HepG2 (cell line): ENCODE measurements at regions not wholly inside any gene's neighbourhood (a gene's known extent, or its start where the extent isn't known, plus 50 kb on each side); places are given as distances from the start of the nearest gene placed in this dataset.
A peak's percentile ranks its signal among the peaks of the same experiment; 100 is the strongest.

ENCODE experiments used
- BCL6 ChIP-seq: IDR thresholded peaks from 2 replicates; pipeline ENCODE4 v1.6.1; 2016; ENCODE audit warnings: missing genetic modification reagents, missing compliant biosample characterization
- CENPBD1 ChIP-seq: sonication (generic); formaldehyde crosslinking; IDR thresholded peaks from 2 replicates; pipeline ENCODE4 v1.8.0; 2022; ENCODE audit warnings: missing genetic modification reagents, low read depth, mild to moderate bottlenecking, borderline replicate concordance
- FOXP1 ChIP-seq, 2 experiments: fragments of 450-650 bp in 1 of 2; IDR thresholded peaks; 2 replicates each; pipeline ENCODE4 v1.6.1; 2017 to 2018; ENCODE audit warnings: antibody characterized with exemption in 1 of 2
- IKZF5 ChIP-seq: IDR thresholded peaks from 2 replicates; pipeline ENCODE4 v1.6.1; 2018; ENCODE audit warnings: missing genetic modification reagents, mild to moderate bottlenecking, missing compliant biosample characterization
- KAT8 ChIP-seq: IDR thresholded peaks from 2 replicates; pipeline ENCODE4 v1.6.1; 2016; ENCODE audit warnings: missing genetic modification reagents, missing compliant biosample characterization
- MTA3 ChIP-seq: sonication (generic); formaldehyde crosslinking; IDR thresholded peaks from 2 replicates; pipeline ENCODE4 v1.4.0; 2020; ENCODE audit warnings: missing genetic modification reagents
- RFXANK ChIP-seq: IDR thresholded peaks from 2 replicates; pipeline ENCODE4 v1.6.1; 2016
- RXRA ChIP-seq: sonication (generic); formaldehyde crosslinking; IDR thresholded peaks from 2 replicates; pipeline ENCODE4 v1.5.1; 2020; ENCODE audit warnings: missing genetic modification reagents
- SOX6 ChIP-seq, 2 experiments: fragments of 450-650 bp in 1 of 2; sonication (generic) in 1 of 2; formaldehyde crosslinking in 1 of 2; IDR thresholded peaks; 2 replicates each; pipeline versions ENCODE4 v1.4.0 to v1.6.1; 2017 to 2020; ENCODE audit warnings: antibody characterized with exemption in 1 of 2, mild to moderate bottlenecking in 1 of 2, missing genetic modification reagents in 1 of 2
- TSC22D2 ChIP-seq: sonication (generic); formaldehyde crosslinking; IDR thresholded peaks from 2 replicates; pipeline ENCODE4 v1.5.1; 2020; ENCODE audit warnings: missing genetic modification reagents, mild to moderate bottlenecking, borderline replicate concordance
- ZBTB21 ChIP-seq: sonication (generic); formaldehyde crosslinking; IDR thresholded peaks from 2 replicates; pipeline ENCODE4 v1.4.0; 2020; ENCODE audit warnings: missing genetic modification reagents
- ZBTB7B ChIP-seq: sonication (generic); formaldehyde crosslinking; IDR thresholded peaks from 2 replicates; pipeline ENCODE4 v1.4.0; 2020; ENCODE audit warnings: missing genetic modification reagents
- ZMYM2 ChIP-seq: sonication (generic); formaldehyde crosslinking; IDR thresholded peaks from 2 replicates; pipeline ENCODE4 v1.8.0; 2022; ENCODE audit warnings: mild to moderate bottlenecking, missing genetic modification reagents
- ZNF17 ChIP-seq: sonication (generic); formaldehyde crosslinking; IDR thresholded peaks from 2 replicates; pipeline ENCODE4 v1.5.0; 2020; ENCODE audit warnings: mild to moderate bottlenecking, missing genetic modification reagents
- ZNF282 ChIP-seq: fragments of 450-650 bp; IDR thresholded peaks from 2 replicates; pipeline ENCODE4 v1.6.1; 2018; ENCODE audit not compliant: partially characterized antibody
- ZNF331 ChIP-seq: sonication (generic); formaldehyde crosslinking; IDR thresholded peaks from 2 replicates; pipeline ENCODE4 v1.4.0; 2020; ENCODE audit warnings: missing genetic modification reagents
- ZNF430 ChIP-seq: sonication (generic); formaldehyde crosslinking; IDR thresholded peaks from 2 replicates; pipeline ENCODE4 v1.9.0; 2021; ENCODE audit warnings: mild to moderate bottlenecking, missing genetic modification reagents
- ZNF431 ChIP-seq: sonication (generic); formaldehyde crosslinking; IDR thresholded peaks from 2 replicates; pipeline ENCODE4 v1.9.0; 2022; ENCODE audit warnings: missing genetic modification reagents, low read depth, mild to moderate bottlenecking, borderline replicate concordance
- ZNF484 ChIP-seq: sonication (generic); formaldehyde crosslinking; IDR thresholded peaks from 2 replicates; pipeline ENCODE4 v1.5.1; 2020; ENCODE audit warnings: mild to moderate bottlenecking, low read depth, missing genetic modification reagents, borderline replicate concordance
- ZNF644 ChIP-seq: IDR thresholded peaks from 2 replicates; pipeline ENCODE4 v1.6.1; 2016; ENCODE audit warnings: low read depth
- TF ChIP-seq, protein P1 (sequence below): IDR thresholded peaks from 2 replicates; pipeline ENCODE4 v1.6.1; 2016; ENCODE audit warnings: mild to moderate bottlenecking
- TF ChIP-seq, protein P2 (sequence below): sonication (generic); formaldehyde crosslinking; conservative IDR thresholded peaks from 2 replicates; pipeline ENCODE4 v1.4.0; 2020; ENCODE audit warnings: mild to moderate bottlenecking, missing genetic modification reagents, moderate library complexity
- TF ChIP-seq, protein P3 (sequence below): sonication (generic); formaldehyde crosslinking; IDR thresholded peaks from 2 replicates; pipeline ENCODE4 v1.4.0; 2020; ENCODE audit warnings: missing genetic modification reagents, low read depth, mild to moderate bottlenecking, borderline replicate concordance

DNA sequence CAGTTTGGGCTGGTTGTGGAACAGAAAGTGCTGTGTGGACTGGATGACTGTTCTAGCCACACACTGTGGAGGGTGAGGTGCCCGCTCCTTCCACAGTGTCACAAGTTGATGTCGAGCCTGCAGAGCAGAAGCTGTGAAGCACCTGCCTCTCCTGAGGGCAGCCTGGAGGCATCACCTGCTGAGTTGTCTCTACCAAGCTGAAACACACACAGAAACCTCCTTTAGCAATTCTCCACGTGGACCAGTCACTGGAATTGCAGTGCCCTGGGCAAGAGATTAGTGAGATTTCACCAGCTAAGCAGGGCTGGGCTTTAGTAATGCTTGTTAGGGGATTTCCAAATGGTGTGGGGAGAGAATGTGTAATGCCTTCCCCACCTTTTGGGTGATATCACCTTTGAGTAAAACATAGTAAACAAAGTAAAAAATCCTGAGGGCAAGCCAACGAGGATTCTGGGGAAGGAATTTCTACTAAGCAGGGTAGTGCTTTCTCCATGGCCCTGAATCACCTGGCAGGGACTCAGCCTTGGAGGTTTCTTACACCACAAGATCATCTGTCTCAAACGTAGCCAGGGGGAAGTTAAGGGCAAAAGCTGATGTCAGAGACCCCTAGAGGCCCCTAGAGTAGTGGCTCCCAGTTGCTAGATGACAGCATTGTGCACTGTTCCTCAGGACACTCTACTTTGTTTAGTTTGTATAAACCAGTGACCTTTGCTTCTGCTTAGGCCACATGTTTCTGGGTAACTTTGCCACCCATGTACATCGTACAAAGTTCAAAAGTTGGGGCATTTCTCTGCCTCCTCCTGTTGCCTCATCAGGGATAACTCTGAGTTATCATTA, 233.1 kb upstream of the IGFBP3 start (continued):
- TF ChIP-seq IKZF5 (CRISPR knock-in tag), result 0 out of 2 replicates have a peak, but pooled peaks have one; percentile 31
- TF ChIP-seq FOXP1 (IDR thresholded peaks at IDR 0.05), result no peak
- peak; percentile 62 for TF ChIP-seq FOXP1 (CRISPR knock-in tag; IDR thresholded peaks at IDR 0.05)
- TF ChIP-seq TSC22D2 (CRISPR knock-in tag), result no peak
- peak; percentile 53; the same call in 1 of the 2 replicates for TF ChIP-seq ZBTB7B (CRISPR knock-in tag)
- 0 out of 2 replicates have a peak, but pooled peaks have one; percentile 27 for TF ChIP-seq ZNF430 (CRISPR knock-in tag)
- TF ChIP-seq MTA3, result no peak
- peak; percentile 61 for TF ChIP-seq KAT8
- peak; percentile 82 for TF ChIP-seq BCL6 (CRISPR knock-in tag)
- no peak for TF ChIP-seq CENPBD1 (CRISPR knock-in tag)
- TF ChIP-seq ZNF484 (CRISPR knock-in tag), result no peak
- 0 out of 2 replicates have a peak, but pooled peaks have one; percentile 18 for TF ChIP-seq ZMYM2 (CRISPR knock-in tag)
- TF ChIP-seq, protein P1, sequence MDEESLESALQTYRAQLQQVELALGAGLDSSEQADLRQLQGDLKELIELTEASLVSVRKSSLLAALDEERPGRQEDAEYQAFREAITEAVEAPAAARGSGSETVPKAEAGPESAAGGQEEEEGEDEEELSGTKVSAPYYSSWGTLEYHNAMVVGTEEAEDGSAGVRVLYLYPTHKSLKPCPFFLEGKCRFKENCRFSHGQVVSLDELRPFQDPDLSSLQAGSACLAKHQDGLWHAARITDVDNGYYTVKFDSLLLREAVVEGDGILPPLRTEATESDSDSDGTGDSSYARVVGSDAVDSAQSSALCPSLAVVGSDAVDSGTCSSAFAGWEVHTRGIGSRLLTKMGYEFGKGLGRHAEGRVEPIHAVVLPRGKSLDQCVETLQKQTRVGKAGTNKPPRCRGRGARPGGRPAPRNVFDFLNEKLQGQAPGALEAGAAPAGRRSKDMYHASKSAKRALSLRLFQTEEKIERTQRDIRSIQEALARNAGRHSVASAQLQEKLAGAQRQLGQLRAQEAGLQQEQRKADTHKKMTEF (CRISPR knock-in tag), result peak; percentile 68; the same call in 1 of the 2 replicates
- no peak for TF ChIP-seq ZNF282
- TF ChIP-seq ZNF331 (CRISPR knock-in tag), result peak; percentile 70; the same call in 1 of the 2 replicates
- TF ChIP-seq ZNF17, result no peak
- TF ChIP-seq, protein P2, sequence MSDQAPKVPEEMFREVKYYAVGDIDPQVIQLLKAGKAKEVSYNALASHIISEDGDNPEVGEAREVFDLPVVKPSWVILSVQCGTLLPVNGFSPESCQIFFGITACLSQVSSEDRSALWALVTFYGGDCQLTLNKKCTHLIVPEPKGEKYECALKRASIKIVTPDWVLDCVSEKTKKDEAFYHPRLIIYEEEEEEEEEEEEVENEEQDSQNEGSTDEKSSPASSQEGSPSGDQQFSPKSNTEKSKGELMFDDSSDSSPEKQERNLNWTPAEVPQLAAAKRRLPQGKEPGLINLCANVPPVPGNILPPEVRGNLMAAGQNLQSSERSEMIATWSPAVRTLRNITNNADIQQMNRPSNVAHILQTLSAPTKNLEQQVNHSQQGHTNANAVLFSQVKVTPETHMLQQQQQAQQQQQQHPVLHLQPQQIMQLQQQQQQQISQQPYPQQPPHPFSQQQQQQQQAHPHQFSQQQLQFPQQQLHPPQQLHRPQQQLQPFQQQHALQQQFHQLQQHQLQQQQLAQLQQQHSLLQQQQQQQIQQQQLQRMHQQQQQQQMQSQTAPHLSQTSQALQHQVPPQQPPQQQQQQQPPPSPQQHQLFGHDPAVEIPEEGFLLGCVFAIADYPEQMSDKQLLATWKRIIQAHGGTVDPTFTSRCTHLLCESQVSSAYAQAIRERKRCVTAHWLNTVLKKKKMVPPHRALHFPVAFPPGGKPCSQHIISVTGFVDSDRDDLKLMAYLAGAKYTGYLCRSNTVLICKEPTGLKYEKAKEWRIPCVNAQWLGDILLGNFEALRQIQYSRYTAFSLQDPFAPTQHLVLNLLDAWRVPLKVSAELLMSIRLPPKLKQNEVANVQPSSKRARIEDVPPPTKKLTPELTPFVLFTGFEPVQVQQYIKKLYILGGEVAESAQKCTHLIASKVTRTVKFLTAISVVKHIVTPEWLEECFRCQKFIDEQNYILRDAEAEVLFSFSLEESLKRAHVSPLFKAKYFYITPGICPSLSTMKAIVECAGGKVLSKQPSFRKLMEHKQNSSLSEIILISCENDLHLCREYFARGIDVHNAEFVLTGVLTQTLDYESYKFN (CRISPR knock-in tag), result peak; percentile 91
- TF ChIP-seq SOX6 (IDR thresholded peaks at IDR 0.05), result no peak
- TF ChIP-seq SOX6 (CRISPR knock-in tag; IDR thresholded peaks at IDR 0.05), result peak; percentile 70; the same call in 1 of the 2 replicates
- peak; percentile 66; the same call in 1 of the 2 replicates for TF ChIP-seq ZNF431 (CRISPR knock-in tag)
- TF ChIP-seq RXRA (CRISPR knock-in tag), result peak; percentile 64; the same call in 1 of the 2 replicates
- TF ChIP-seq RFXANK (CRISPR knock-in tag), result no peak
- TF ChIP-seq ZNF644, result peak; percentile 93
- TF ChIP-seq, protein P3, sequence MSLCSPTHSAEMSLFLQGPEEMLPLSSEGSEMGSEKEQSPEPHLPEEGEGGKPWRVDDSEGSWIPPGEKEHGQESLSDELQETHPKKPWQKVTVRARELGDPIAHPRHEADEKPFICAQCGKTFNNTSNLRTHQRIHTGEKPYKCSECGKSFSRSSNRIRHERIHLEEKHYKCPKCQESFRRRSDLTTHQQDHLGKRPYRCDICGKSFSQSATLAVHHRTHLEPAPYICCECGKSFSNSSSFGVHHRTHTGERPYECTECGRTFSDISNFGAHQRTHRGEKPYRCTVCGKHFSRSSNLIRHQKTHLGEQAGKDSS (CRISPR knock-in tag), result no peak
- peak; percentile 71; the same call in 1 of the 2 replicates for TF ChIP-seq ZBTB21
